Ovary (tissue), 7 donors: ENCODE measurements at regions not wholly inside any gene's neighbourhood (a gene's known extent, or its start where the extent isn't known, plus 50 kb on each side); places are given as distances from the start of the nearest gene placed in this dataset.

Source experiments
- DNase-seq, 5 donors: peaks; one replicate each; pipeline ENCODE4 v3.0.0-alpha.2; 2019 to 2020
- H3K27ac ChIP-seq, 2 donors: fragments of 200-600 bp; one replicate each; pipeline versions ENCODE4 v1.5.1 to v1.8.0; 2019 to 2022
- H3K27me3 ChIP-seq: fragments of 200-600 bp; one replicate; pipeline ENCODE4 v1.8.0; 2022
- H3K36me3 ChIP-seq: fragments of 200-600 bp; sonication (generic); one replicate; pipeline ENCODE4 v1.5.1; 2019
- H3K4me1 ChIP-seq: one replicate; pipeline ENCODE4 v1.8.1; 2013; ENCODE audit warnings: mild to moderate bottlenecking, moderate library complexity; ENCODE audit not compliant: insufficient read depth
- H3K4me3 ChIP-seq: fragments of 200-600 bp; sonication (generic); one replicate; pipeline ENCODE4 v1.5.1; 2017
- H3K9me3 ChIP-seq, 2 donors: fragments of 200-600 bp in 1 of 2; sonication (generic) in 1 of 2; one replicate each; pipeline versions ENCODE4 v1.5.1 to v1.8.1; 2013 to 2019; ENCODE audit warnings: mild to moderate bottlenecking in 1 of 2, moderate library complexity in 1 of 2
- CTCF ChIP-seq, 3 donors: fragments of 450-650 bp in 2 of 3; fragments of 200-600 bp in 1 of 3; IDR thresholded peaks; one replicate each; pipeline versions ENCODE4 v1.5.1 to v1.8.0; 2016 to 2022; ENCODE audit warnings: antibody characterized with exemption in 3 of 3, mild to moderate bottlenecking in 1 of 3
- EP300 ChIP-seq: sonication (generic); formaldehyde crosslinking; IDR thresholded peaks from one replicate; pipeline ENCODE4 v1.6.1; 2017; ENCODE audit warnings: antibody characterized with exemption
- POLR2A ChIP-seq: fragments of 450-650 bp; IDR thresholded peaks from one replicate; pipeline ENCODE4 v1.6.1; 2017; ENCODE audit warnings: antibody characterized with exemption, mild to moderate bottlenecking, moderate library complexity
- WGBS, 3 donors: extraction: QIAGEN DNeasy Blood & Tissue Kit in 1 of 3; methylation state at CpG; one replicate each; pipeline versions ENCODE4 v1.1.5 to v1.1.7; 2013 to 2017; 5-methylcytosine and 5-hydroxymethylcytosine counted together
- intact Hi-C, 4 donors: fragments of 100-400 bp; cut with DNase I; formaldehyde crosslinking; loops; one replicate each; pipeline versions ENCODE4 v1.11.0 to v1.15.1; 2022 to 2023
- donor health status: DM: no; HTN: no; CAD: no; lungs with moderate emphysema.
- donor health status: DM: no; HTN: no; CAD: no.
- donor health status: Bipolar disorder and iron deficiency.
- donor health status: DM: no; HTN: no; CAD: no.
- donor health status: DM: yes; HTN: yes; CAD: no.

- 81 to 84% (median 82%) methylated on average over 15 of the region's 15 CpGs for WGBS, 3 donors
- Histone ChIP-seq H3K27ac (no peak overlapping the region), H3K4me3 (no peak overlapping the region), H3K9me3 (no peaks in the 10 kb centered on the region), H3K36me3 (no peaks in the 10 kb centered on the region), H3K4me1 (no peaks in the 10 kb centered on the region), H3K27me3 (no peaks in the 10 kb centered on the region)
- TF ChIP-seq CTCF (IDR thresholded peaks at IDR 0.05) (no peak), POLR2A (no peak), EP300 (no peak)
- intact Hi-C loops, result no loop called here
- DNase-seq, result peak in 2 of 5 donors; percentile 6 to 13
Observed at GRCh38 chr14:101039031-101039754, 135.7 kb upstream of the RTL1 start.

DNA sequence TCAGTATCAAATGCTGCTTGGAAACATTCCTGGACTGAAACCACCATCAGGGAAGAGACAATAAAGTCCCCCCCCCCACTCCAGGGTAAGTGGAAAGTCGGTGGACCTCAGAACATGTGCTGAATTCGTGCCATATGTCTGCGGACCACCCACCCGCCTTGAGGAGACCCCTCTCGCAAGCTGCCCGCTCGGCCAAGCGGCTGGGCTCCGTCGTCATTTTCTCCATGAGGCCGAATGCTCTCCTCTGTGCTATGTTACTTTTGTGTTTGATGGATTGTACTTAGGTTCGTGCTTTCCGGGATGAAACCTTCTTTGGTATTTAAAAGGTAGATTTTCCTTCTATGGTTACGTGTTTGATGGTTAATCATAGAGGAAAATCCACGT lies 136.2 kb upstream of the RTL1 start:
- Histone ChIP-seq H3K4me1 (no peaks in the 10 kb centered on the region), H3K27ac (no peak overlapping the region), H3K27me3 (no peaks in the 10 kb centered on the region), H3K9me3 (no peaks in the 10 kb centered on the region), H3K36me3 (no peaks in the 10 kb centered on the region), H3K4me3 (no peak overlapping the region)
- WGBS, 3 donors, result 84 to 88% (median 86%) methylated on average over 15 of the region's 15 CpGs
- intact Hi-C loops, result no loop called here
- peak in 2 of 5 donors; percentile 10 to 17 for DNase-seq
- no peak for TF ChIP-seq EP300
- TF ChIP-seq POLR2A, result no peak
- no peak for TF ChIP-seq CTCF (IDR thresholded peaks at IDR 0.05)

DNA sequence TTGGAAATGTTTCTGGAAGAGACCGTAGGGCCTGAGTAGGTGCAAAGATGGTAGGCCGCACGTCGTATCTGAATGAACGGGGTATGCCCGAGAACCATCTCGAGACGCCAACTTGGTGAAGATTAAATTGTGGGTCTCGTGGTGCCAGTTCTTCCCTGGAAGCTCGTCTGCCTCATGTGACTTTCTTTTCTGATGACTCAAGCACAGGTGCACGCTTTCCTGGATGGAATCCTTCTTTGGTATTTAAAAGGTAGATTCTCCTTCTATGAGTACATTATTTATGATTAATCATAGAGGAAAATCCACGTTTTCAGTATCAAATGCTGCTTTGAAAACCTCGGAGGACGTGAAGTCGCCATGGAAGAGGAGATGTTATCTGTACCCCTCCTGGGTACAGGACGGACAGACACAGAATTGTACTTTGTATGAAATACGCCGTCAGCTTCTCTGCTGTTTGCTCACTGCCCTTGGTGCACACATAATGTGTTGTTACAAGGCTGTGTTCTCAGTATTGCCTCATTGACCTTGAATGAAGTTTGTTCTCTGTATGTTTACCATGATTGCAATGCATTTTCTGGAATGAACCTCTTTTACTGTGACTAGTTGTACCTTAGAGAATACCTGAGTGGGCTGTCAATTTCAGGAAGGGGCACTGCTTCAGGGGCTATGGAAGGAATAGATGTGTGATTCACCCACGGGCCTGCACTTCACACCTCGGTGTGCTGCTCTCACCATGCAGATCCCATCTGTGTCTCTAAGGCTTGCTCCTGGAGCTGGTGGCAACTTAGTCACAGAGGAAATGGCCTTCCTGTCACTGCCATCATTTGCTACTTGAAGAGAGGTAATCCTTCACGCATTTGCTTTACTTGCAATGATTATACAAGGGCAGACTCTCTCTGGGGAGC lies 137.3 kb upstream of the RTL1 start:
- no peak for DNase-seq
- H3K4me3 ChIP-seq, result no peak overlapping the region
- H3K4me1 ChIP-seq, result no peaks in the 10 kb centered on the region
- no peak for TF ChIP-seq POLR2A
- TF ChIP-seq CTCF (IDR thresholded peaks at IDR 0.05), result no peak
- no peak for TF ChIP-seq EP300
- H3K27me3 ChIP-seq, result no peaks in the 10 kb centered on the region
- intact Hi-C loops, result no loop called here
- H3K9me3 ChIP-seq, result no peaks in the 10 kb centered on the region
- H3K27ac ChIP-seq, result no peak overlapping the region
- WGBS, 3 donors, result 84 to 89% (median 86%) methylated on average over 21 of the region's 21 CpGs
- no peaks in the 10 kb centered on the region for H3K36me3 ChIP-seq

- TF ChIP-seq POLR2A, result no peak
- no peak for TF ChIP-seq CTCF (IDR thresholded peaks at IDR 0.05)
- TF ChIP-seq EP300, result no peak
- H3K4me1 ChIP-seq, result no peaks in the 10 kb centered on the region
- H3K27me3 ChIP-seq, result no peaks in the 10 kb centered on the region
- intact Hi-C loops, result no loop called here
- WGBS, 3 donors, result 90 to 95% (median 91%) methylated on average over 9 of the region's 9 CpGs
- DNase-seq, result no peak
- no peaks in the 10 kb centered on the region for H3K36me3 ChIP-seq
- H3K4me3 ChIP-seq, result no peak overlapping the region
- H3K27ac ChIP-seq, result no peak overlapping the region
- H3K9me3 ChIP-seq, result no peaks in the 10 kb centered on the region
Observed at GRCh38 chr14:101043891-101044290, 140.4 kb upstream of the RTL1 start.
